Gastroesophageal sphincter (tissue), 4 donors: ENCODE measurements at regions not wholly inside any gene's neighbourhood (a gene's known extent, or its start where the extent isn't known, plus 50 kb on each side); places are given as distances from the start of the nearest gene placed in this dataset.

Experiments
- ATAC-seq: fragments of 150-250 bp; one replicate; pipeline ENCODE4 v1.9.1; 2016; ENCODE audit warnings: mild to moderate bottlenecking, moderate library complexity
- H3K27ac ChIP-seq, 4 donors: fragments of 200-600 bp; sonication (generic) in 3 of 4; 1 replicate in 3 of 4; 2 replicates in 1 of 4; pipeline ENCODE4 v1.5.1; 2016 to 2019
- H3K27me3 ChIP-seq: fragments of 200-600 bp; sonication (generic); one replicate; pipeline ENCODE4 v1.5.1; 2019
- H3K36me3 ChIP-seq, 2 donors: fragments of 200-600 bp; sonication (generic); one replicate each; pipeline ENCODE4 v1.5.1; 2019; ENCODE audit warnings: control low read depth in 1 of 2
- H3K4me1 ChIP-seq, 3 donors: fragments of 200-600 bp; sonication (generic); 1 replicate in 2 of 3; 2 replicates in 1 of 3; pipeline ENCODE4 v1.5.1; 2016 to 2019; ENCODE audit warnings: control low read depth in 2 of 3
- H3K4me3 ChIP-seq, 2 donors: fragments of 200-600 bp; sonication (generic); one replicate each; pipeline ENCODE4 v1.5.1; 2019; ENCODE audit warnings: mild to moderate bottlenecking in 1 of 2, moderate library complexity in 1 of 2
- H3K9me3 ChIP-seq, 3 donors: fragments of 200-600 bp; sonication (generic); one replicate each; pipeline ENCODE4 v1.5.1; 2017 to 2019; ENCODE audit warnings: control low read depth in 2 of 3
- CTCF ChIP-seq, 4 experiments: fragments of 200-600 bp in 2 of 4; fragments of 450-650 bp in 2 of 4; sonication (generic) in 1 of 4; IDR thresholded peaks; one replicate each; pipeline ENCODE4 v1.5.1; 2017 to 2019; ENCODE audit warnings: antibody characterized with exemption in 4 of 4, mild to moderate bottlenecking in 2 of 4, moderate library complexity in 2 of 4
- EP300 ChIP-seq: sonication (generic); formaldehyde crosslinking; IDR thresholded peaks from one replicate; pipeline ENCODE4 v1.6.1; 2017; ENCODE audit warnings: antibody characterized with exemption, mild to moderate bottlenecking
- POLR2A ChIP-seq, 2 donors: fragments of 450-650 bp; IDR thresholded peaks; one replicate each; pipeline ENCODE4 v1.6.1; 2017; ENCODE audit warnings: antibody characterized with exemption in 2 of 2, mild to moderate bottlenecking in 2 of 2, moderate library complexity in 1 of 2
- POLR2AphosphoS5 ChIP-seq: sonication (generic); formaldehyde crosslinking; IDR thresholded peaks from one replicate; pipeline ENCODE4 v1.6.1; 2017; ENCODE audit warnings: antibody characterized with exemption
- WGBS, 2 donors: methylation state at CpG; one replicate each; pipeline ENCODE4 v1.1.5; 2018; ENCODE audit warnings: low coverage in 1 of 2; 5-methylcytosine and 5-hydroxymethylcytosine counted together

DNA sequence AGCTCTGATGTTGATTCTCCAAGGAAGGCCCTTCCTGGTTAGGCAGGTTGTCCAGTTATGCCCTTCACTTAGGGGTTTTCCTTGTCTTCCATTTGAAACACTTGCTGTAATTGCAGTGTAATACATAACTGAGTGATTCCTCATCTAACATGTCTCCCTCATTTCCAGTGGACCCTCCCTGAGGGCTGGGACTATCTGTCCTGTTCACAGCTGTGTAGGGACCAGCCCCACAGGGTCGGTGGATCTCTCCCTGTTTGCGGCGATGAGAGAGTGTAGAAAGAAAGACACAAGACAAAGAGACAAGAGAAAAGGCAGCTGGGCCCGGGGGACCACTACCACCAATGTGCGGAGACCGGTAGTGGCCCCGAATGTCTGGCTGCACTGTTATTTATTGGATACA is 135.9 kb upstream of the EEPD1 start:
- WGBS, 2 donors, result 90 to 100% methylated on average over 2 to 3 of the region's 7 CpGs
- peaks cover 0 to 28% (median 0%) of the 10 kb centered on the region in 3 donors for H3K4me1 ChIP-seq
- H3K27me3 ChIP-seq, result no peaks in the 10 kb centered on the region
- H3K4me3 ChIP-seq, result no peak overlapping the region
- no peak for ATAC-seq
- no peak for TF ChIP-seq EP300
- TF ChIP-seq POLR2AphosphoS5, result no peak
- no peak for TF ChIP-seq POLR2A (IDR thresholded peaks at IDR 0.05)
- TF ChIP-seq CTCF (IDR thresholded peaks at IDR 0.05), result no peak
- H3K27ac ChIP-seq, result no peak overlapping the region
- H3K9me3 ChIP-seq, result no peaks in the 10 kb centered on the region
- H3K36me3 ChIP-seq, result no peaks in the 10 kb centered on the region

GRCh38 chr7:36018816-36019484 is 134.1 kb upstream of the EEPD1 start:
- 100% methylated on average over 1 of the region's 7 CpGs; no CpG with 5 or more reads in 1 of the 2 donors for WGBS, 2 donors
- no peak for ATAC-seq
- no peak overlapping the region for H3K4me3 ChIP-seq
- TF ChIP-seq CTCF (IDR thresholded peaks at IDR 0.05) (no peak), POLR2A (IDR thresholded peaks at IDR 0.05) (no peak)
- H3K36me3 ChIP-seq, result no peaks in the 10 kb centered on the region
- H3K27me3 ChIP-seq, result no peaks in the 10 kb centered on the region
- H3K27ac ChIP-seq, result no peak overlapping the region
- H3K9me3 ChIP-seq, result no peaks in the 10 kb centered on the region
- peaks cover 0 to 30% (median 0%) of the 10 kb centered on the region in 3 donors for H3K4me1 ChIP-seq

- Histone ChIP-seq H3K9me3 (no peaks in the 10 kb centered on the region), H3K4me1 (peaks cover 0 to 30% (median 0%) of the 10 kb centered on the region in 3 donors), H3K4me3 (no peak overlapping the region), H3K27me3 (no peaks in the 10 kb centered on the region), H3K27ac (no peak overlapping the region), H3K36me3 (no peaks in the 10 kb centered on the region)
- ATAC-seq, result no peak
- WGBS, 2 donors, result 95 to 100% methylated on average over 4 of the region's 4 CpGs
- TF ChIP-seq POLR2AphosphoS5 (no peak), EP300 (no peak), POLR2A (IDR thresholded peaks at IDR 0.05) (no peak), CTCF (IDR thresholded peaks at IDR 0.05) (no peak)
Observed at GRCh38 chr7:36019538-36019937, 133.5 kb upstream of the EEPD1 start.

GRCh38 chr7:36019980-36020379 is 133.1 kb upstream of the EEPD1 start:
- peak overlapping the region in 2 of 4 donors; percentile 33 to 45 for H3K27ac ChIP-seq
- ATAC-seq, result no peak
- WGBS, 2 donors, result 62 to 66% methylated on average over 5 of the region's 7 CpGs

More at GRCh38 chr7:36019980-36020379, 133.1 kb upstream of the EEPD1 start:
- H3K4me1 ChIP-seq, result peaks cover 0 to 30% (median 0%) of the 10 kb centered on the region in 3 donors
- TF ChIP-seq POLR2AphosphoS5 (no peak), POLR2A (IDR thresholded peaks at IDR 0.05) (no peak), CTCF (IDR thresholded peaks at IDR 0.05) (no peak), EP300 (no peak)
- no peaks in the 10 kb centered on the region for H3K36me3 ChIP-seq
- H3K9me3 ChIP-seq, result no peaks in the 10 kb centered on the region
- no peak overlapping the region for H3K4me3 ChIP-seq
- H3K27me3 ChIP-seq, result no peaks in the 10 kb centered on the region
